Epithelial cell of proximal tubule (primary cell): ENCODE measurements at regions not wholly inside any gene's neighbourhood (a gene's known extent, or its start where the extent isn't known, plus 50 kb on each side); places are given as distances from the start of the nearest gene placed in this dataset.

Experiments used
- DNase-seq: peaks from one replicate; pipeline ENCODE4 v3.0.0-alpha.2; 2011; ENCODE audit warnings: low read depth
- H3K4me3 ChIP-seq: 2 replicates; pipeline ENCODE4 v1.5.1; 2011; ENCODE audit warnings: low read depth, mild to moderate bottlenecking, low read length
- CTCF ChIP-seq: conservative IDR thresholded peaks from 2 replicates; pipeline ENCODE4 v1.5.1; 2012; ENCODE audit warnings: low read depth, mild to moderate bottlenecking, low read length

GRCh38 chr18:61973273-61974115 is 80.7 kb upstream of the RNF152 start:
- DNase-seq = no peak
- no peak overlapping the region for H3K4me3 ChIP-seq
- no peak for TF ChIP-seq CTCF

GRCh38 chr18:61972389-61973264 is 79.8 kb upstream of the RNF152 start:
- TF ChIP-seq CTCF = no peak
- no peak overlapping the region for H3K4me3 ChIP-seq
- DNase-seq = no peak

GRCh38 chr18:61967252-61967891 is 74.6 kb upstream of the RNF152 start:
- no peak for DNase-seq
- TF ChIP-seq CTCF = no peak
- no peak overlapping the region for H3K4me3 ChIP-seq

- no peak for DNase-seq
- no peak for TF ChIP-seq CTCF
- no peak overlapping the region for H3K4me3 ChIP-seq
Measured at GRCh38 chr18:61965311-61965710, 72.5 kb upstream of the RNF152 start.

GRCh38 chr18:61964616-61965015 is 71.8 kb upstream of the RNF152 start:
- no peak for TF ChIP-seq CTCF
- no peak for DNase-seq
- H3K4me3 ChIP-seq = no peak overlapping the region

GRCh38 chr18:61963705-61964104 is 70.9 kb upstream of the RNF152 start:
- H3K4me3 ChIP-seq = no peak overlapping the region
- DNase-seq = no peak
- TF ChIP-seq CTCF = no peak
